Ureter (tissue), 1 donor: ENCODE measurements at regions not wholly inside any gene's neighbourhood (a gene's known extent, or its start where the extent isn't known, plus 50 kb on each side); places are given as distances from the start of the nearest gene placed in this dataset.

Experiments used
- DNase-seq: peaks from one replicate; pipeline ENCODE4 v3.0.0-alpha.2; 2020; ENCODE audit warnings: low spot score
- donor health status: DM: yes; HTN: yes; CAD: no.

GRCh38 chr11:95388086-95388485, 157.1 kb upstream of the SESN3 start:
- DNase-seq, result no peak

GRCh38 chr11:95387325-95387724, 156.3 kb upstream of the SESN3 start:
- DNase-seq, result no peak

GRCh38 chr11:95385577-95385976, 154.6 kb upstream of the SESN3 start:
- no peak for DNase-seq

- DNase-seq, result no peak
These were observed 148.5 kb upstream of the SESN3 start for GRCh38 chr11:95379479-95379878.

GRCh38 chr11:95378789-95379188, 147.8 kb upstream of the SESN3 start:
- no peak for DNase-seq

GRCh38 chr11:95378111-95378510, 147.1 kb upstream of the SESN3 start:
- DNase-seq, result no peak

GRCh38 chr11:95375886-95376285, 144.9 kb upstream of the SESN3 start:
- DNase-seq, result no peak

- no peak for DNase-seq
These were observed 144.4 kb upstream of the SESN3 start for GRCh38 chr11:95375451-95375850.

GRCh38 chr11:95374105-95374504, 143.1 kb upstream of the SESN3 start:
- no peak for DNase-seq

GRCh38 chr11:95373241-95373640, 142.2 kb upstream of the SESN3 start:
- DNase-seq, result no peak

- no peak for DNase-seq
These were observed 141.2 kb upstream of the SESN3 start for GRCh38 chr11:95372097-95372656.

GRCh38 chr11:95371153-95371552, 140.2 kb upstream of the SESN3 start:
- no peak for DNase-seq

- DNase-seq, result no peak
These were observed 136.7 kb upstream of the SESN3 start for GRCh38 chr11:95367726-95368125.

- DNase-seq, result no peak
These were observed 134.3 kb upstream of the SESN3 start for GRCh38 chr11:95365348-95365747.

GRCh38 chr11:95364324-95365295, 133.6 kb upstream of the SESN3 start:
- no peak for DNase-seq

- no peak for DNase-seq
These were observed 132.7 kb upstream of the SESN3 start for GRCh38 chr11:95363708-95364107.

GRCh38 chr11:95363164-95363563, 132.2 kb upstream of the SESN3 start:
- DNase-seq, result no peak

- DNase-seq, result no peak
These were observed 130.2 kb upstream of the SESN3 start for GRCh38 chr11:95361180-95361579.

- no peak for DNase-seq
These were observed 129.5 kb upstream of the SESN3 start for GRCh38 chr11:95360377-95361075.

GRCh38 chr11:95359756-95360155, 128.8 kb upstream of the SESN3 start:
- DNase-seq, result no peak

GRCh38 chr11:95359341-95359663, 128.3 kb upstream of the SESN3 start:
- no peak for DNase-seq

- DNase-seq, result no peak
These were observed 127.7 kb upstream of the SESN3 start for GRCh38 chr11:95358511-95359340.
